HG03066 (cell line): ENCODE measurements at regions not wholly inside any gene's neighbourhood (a gene's known extent, or its start where the extent isn't known, plus 50 kb on each side); places are given as distances from the start of the nearest gene placed in this dataset.
"Not testable (repeated sequence)": the region's sequence is repeated elsewhere in the genome, so short reads cannot be mapped to it uniquely, and the experiment has no call there.

Experiments used
- ATAC-seq: cut with Tn5 transposase; IDR thresholded peaks from one replicate; pipeline ENCODE4 v1.9.1; 2021; ENCODE audit warnings: low read depth; ENCODE audit not compliant: unreplicated experiment

DNA sequence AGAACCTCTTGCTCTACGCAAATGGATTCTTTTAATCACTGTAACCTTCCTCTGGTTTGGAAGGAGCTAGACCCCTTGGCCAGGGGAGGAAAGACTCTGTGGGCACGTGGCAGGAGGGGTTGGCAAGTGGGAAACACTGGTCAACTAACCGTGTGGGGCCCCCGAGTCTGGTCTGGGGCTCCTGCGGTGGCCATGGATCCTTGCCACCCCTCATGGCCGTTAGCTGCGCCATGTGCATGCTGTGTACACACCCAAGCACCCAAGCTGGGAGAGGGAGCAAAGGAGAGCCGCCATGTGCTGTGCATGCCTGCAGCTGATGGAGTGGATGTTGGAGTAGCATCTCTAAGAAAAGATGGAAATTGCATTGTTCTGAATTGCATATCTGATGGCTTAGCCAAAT is 730.6 kb downstream of the FAM181B start:
- ATAC-seq, result no peak

DNA sequence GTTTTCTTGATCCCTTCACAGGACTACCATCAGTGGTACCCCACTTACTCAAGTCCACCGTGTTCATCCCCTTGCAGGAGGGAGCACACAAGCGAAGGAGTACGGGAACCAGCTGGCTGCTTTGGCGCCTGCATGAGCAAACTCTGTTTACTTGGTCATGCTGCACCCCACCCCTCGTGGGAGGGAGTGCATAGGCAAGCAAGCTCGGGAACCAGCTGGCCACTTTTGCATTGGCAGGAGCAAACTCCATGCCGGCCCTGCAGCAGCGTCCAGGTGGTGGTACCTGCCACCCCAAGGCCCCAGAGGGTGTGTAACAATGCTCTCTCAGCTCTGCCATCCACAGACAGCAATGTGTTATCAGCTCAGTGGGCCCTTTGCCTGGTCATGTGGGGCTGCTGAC is 737.8 kb downstream of the FAM181B start:
- no peak for ATAC-seq

DNA sequence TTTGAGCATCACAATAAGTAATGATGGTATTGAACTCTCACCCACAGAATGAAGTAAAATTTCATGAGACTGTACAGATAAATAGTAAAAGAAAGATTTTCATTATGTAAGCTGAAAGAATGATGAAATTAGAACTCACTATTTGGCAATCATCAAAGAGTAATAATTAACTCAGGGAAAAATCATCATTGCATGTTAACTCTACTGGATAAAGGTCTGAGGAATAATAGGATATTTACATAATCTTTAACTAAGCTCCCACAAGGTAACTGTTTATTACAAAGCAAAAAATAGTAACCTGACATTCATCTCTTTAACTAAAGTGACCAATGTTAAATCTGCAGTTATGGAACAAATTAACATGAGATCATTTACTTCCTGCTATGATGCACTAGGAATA is 739.9 kb downstream of the FAM181B start:
- no peak for ATAC-seq

DNA sequence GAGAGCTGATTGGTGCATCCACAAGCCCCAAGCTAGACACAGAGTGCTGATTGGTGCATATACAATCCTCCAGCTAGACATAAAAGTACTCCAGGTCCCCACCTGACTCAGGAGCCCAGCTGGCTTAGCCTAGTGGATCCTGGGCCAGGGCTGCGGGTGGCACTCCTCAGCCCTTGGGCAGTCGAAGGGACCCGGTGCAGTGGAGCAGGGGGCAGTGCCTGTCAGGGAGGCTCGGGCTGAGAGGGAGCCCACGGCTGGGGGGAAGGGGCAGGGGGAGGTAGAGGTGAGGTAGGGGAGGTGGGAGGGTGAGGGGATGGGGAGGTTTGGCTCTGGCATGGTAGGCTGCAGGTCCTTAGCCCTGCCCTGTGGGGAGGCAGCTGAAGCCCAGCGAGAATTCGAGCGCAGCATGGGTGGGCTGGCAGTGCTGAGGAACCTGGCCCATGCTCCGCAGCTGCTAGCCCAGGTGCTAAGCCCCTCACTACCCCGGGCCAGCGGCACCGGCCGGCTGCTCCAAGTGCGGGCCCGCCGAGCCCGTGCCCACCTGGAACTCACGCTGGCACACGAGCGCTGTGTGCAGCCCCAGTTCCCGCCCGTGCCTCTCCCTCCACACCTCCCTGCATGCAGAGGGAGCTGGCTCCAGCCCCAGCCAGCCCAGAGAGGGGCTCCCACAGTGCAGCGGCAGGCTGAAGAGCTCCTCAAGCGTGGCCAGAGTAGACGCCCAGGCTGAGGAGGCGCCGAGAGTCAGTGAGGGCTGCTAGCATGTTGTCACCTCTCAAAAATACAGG is 742.8 kb downstream of the FAM181B start:
- ATAC-seq, result no peak

DNA sequence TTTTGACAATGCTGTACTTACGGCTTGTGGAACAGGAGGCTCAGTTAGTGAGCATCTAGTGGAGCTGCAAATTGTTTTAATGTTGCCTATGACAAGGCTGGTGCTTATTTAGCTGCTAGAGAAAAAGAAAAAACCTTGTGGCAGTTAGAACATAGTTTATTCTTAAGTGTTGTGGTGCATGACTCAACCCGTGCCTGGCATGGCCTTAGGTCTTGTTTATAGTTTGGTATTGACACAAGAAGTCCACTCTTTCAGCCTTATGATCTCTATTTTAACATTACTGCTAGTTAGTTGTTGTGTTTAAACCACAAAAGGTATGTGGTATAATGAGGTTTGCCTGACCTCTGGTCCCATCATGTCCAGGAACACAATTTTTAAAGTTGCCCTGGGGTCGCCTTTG is 744.6 kb downstream of the FAM181B start:
- ATAC-seq, result no peak

DNA sequence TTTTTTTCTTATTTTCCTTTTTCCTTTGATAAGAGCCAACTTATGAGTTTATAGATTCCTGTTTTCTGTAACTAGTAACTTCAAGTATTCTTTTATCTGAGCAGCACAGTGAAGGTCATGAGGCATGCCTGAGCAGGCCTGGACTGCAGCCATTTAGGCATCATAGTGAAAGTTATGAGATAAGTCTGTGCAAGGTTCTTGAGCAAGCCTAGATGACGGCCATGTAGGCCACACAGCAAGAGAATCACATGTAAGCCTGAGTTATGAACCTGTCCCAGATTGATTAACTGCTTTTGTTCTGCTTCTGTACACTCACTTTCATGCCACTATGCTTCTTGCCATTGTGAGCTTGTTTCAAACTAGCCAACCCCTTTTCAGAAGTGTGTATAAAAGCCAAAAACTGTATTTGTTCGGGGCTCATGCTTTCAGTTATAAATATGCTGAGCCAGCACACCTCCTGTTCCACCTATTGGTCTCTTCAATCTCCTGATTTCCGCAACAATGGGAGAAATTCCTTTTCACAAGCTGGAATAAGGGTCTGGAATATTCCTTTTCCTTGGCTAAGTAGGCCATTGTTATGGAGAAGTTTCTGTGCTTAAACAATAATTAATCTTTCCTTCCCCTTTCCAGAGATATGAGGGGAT is 745.7 kb downstream of the FAM181B start:
- ATAC-seq, result peak; percentile 68

DNA sequence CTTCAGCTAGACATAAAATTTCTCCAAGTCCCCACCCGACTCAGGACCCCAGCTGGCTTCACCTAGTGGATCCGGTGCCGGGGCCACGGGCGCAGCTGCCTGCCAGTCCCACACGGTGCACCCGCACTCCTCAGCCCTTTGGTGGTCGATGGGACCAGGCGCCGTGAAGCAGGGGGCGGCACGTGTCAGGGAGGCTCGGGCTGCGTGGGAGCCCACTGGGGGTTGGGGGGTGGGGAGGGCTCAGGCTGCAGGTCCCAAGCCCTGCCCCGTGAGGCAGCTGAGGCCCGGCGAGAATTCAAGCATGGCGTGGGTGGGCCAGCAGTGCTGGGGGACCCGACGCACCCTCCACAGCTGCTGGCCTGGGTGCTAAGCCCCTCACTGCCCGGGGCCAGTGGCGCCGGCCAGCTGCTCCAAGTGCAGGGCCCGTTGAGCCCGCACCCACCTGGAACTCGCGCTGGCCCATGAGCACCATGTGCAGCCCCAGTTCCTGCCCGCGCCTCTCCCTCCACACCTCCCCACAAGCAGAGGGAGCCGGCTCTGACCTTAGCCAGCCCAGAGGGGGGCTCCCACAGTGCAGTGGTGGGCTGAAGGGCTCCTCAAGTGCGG is 747.0 kb downstream of the FAM181B start:
- no peak for ATAC-seq

DNA sequence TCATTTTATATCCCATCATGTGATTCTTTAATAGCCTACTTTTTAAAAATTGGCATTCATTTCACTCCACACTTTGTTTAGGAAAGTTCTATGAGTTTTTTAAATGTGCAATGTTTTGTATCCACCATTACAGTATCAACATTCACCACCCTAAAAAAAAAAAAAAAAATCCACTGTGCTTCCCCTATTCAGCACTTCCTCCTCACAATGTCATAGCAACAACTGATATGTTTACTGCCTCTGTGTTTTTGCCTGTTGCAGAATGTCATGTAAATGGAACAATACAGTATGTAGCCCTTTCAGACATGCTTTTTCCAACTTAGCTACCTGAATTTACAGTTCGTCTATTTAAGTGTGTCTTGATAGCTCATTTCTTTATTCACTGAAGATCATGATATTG is 754.2 kb downstream of the FAM181B start:
- no peak for ATAC-seq

DNA sequence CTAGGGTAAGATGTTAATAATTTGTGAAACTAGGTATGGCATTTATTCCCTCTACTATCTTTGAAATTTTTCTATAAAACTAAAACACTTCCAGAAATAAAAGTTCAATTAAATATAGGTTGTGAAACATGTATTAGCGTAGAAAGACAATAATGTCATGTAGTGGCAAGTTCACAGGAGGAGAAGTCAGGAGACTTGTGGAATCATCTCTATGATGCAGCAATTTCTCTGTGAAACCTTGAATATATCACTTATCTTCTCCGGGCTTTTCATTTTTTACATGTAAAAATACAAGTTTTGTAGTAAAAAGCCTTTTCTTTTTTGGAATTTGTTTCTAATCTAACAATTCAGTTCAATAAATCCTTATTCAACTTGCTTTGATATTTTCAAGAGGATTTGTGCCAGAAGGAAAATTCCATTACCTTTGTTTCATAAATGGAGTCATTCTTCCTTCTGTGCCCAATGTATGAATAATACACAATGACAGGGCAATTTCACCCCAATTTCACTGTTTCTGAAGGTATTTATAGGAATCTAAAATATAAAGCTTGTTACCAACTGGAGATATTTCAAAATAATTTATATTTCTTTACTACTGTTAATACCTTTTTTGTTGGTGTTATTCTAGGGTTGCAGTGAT is 758.3 kb downstream of the FAM181B start:
- no peak for ATAC-seq

DNA sequence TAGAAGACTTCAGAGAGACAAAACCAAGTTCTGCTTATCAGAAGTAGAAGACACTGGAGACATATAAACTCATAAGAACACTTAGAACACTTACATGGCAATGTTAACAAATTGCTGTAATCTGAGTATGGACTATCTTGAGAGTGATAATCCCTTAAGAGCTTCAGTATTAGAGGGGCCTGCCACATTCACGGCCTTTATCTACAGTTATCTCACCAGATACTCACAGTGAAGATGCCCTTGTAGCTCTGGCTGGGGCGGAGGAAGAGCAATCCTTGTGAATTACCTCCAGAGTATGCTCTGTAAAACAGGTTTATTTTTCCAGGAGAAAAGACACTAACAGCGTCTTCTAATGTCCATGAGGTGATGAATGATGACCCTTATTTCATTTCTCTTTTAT is 762.8 kb downstream of the FAM181B start:
- ATAC-seq, result no peak

DNA sequence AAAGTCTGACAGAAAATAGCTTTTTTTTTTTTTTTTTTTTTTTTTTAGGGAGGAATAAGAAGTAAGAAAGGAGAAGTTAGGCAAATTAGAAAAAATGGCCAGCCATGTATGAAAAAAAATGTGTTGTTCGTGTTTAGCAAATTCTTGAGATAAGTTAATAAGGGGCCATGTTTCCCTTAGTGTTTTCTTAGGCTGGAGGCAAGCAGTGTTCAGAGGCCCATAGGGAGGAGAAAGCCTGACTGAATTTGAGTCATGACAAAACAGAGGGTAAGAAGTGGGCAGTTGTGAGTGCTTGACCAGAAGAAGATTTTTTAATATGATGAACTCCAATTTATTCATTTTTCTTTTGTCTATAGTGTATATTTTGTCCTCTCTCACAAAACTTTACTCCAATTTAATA is 766.4 kb downstream of the FAM181B start:
- no peak for ATAC-seq

DNA sequence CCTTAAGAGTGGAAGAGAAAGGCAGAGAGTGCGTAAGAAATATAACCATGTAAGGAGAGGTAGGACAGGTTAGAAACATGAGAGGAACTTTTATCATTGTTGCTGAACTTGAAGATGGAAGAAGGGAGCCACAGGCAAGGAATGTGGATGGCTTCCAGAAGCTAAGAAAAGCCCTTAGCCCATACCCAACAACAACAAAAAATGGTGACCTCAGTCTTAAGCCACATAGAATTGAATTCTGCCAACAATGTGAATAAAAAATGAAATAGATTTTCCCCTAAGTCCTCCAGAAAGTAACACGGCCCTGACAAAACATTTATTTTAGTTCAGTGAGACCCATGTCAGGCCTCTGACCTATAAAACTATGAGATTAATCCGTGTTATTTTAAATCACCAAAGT is 767.3 kb downstream of the FAM181B start:
- ATAC-seq, result no peak

DNA sequence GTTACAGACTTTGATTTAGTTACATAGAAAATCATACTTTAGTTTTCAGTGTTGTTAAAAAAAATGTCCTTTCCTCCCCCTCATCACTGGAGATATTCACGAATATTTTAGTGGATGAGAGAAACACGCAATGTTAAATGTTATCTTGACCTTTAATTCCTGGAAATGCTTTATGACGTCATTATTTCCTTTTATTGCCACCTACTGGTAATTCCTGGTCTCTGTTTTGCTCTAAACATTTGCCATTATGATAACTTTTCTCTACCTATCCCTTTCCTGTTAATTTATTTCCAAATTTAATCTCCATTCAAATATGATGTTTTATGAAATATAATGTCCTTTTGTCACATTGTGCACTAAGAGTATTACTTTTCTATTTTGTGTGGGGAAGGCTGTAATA is 770.6 kb downstream of the FAM181B start:
- peak; percentile 63 for ATAC-seq

DNA sequence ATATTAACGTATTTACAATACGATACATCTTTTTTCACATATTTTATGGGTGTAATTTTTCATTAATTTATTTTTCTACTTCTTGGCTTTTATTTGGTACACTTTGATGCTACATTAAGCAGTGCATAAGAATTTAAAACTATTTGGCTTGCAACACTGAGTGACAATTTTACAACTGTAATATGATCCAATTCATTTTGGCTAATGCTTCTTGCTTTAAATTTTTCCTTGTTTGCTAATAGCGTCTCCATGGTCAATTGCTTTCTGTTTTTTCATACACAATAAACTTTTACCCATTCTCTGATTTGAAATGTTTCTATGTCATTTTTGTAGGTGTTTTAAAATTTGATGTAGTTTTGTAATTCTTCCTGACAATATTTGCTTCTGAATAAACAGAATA is 773.2 kb downstream of the FAM181B start:
- no peak for ATAC-seq

DNA sequence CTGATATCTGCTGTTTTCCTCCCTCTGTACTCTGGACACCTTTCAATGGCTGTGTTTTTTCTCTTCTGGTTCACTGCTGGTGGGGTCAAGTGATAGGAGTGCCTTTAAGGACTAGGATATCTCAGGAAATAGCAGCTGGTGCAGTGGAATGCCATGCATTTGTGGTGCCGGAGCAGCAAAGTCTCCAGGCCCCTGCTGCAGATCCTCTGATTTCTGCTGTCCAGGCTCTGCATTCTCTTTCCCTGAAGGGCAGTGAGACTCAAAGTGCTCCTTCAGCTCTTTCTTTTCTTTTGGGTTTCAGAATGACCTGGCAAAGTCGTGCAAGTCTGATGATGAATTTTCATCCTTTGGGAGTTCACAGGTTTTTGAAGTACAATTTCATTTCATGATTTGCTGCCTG is 774.3 kb downstream of the FAM181B start:
- ATAC-seq, result no peak

DNA sequence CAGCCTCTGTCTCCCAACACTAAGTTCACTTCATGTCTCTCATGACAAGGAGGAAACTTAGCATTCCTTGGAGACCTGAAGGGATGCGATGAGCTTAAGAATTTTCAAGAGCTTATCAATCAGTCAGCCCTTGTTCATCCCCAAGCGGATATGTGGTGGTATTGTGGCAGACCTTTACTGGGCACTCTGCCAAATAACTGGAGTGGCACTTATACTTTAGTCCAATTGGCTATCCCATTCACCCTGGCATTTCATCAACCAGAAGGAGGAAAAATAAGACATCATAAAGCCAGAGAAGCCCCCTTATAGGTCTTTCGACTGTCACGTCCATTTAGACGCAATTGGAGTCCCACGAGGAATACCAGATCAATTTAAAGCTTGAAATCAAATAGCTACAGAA is 779.4 kb downstream of the FAM181B start:
- ATAC-seq, result not testable (repeated sequence)

DNA sequence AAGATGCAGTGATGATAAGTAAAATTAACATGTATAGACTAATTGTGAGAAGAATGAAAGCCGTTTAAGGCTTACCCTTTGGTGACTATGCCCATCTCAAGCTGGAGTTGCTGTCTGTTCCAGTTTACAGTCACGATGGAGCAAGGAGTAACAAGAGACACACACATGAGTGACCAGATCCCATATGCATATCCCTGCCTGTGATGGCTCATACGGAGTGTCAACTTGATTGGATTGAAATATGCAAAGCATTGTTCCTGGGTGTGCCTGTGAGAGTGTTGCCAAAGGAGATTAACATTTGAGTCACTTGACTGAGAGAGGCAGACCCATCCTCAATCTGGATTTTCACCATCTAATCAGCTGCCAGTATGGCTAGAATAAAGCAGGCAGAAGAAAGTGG is 786.8 kb downstream of the FAM181B start:
- no peak for ATAC-seq

DNA sequence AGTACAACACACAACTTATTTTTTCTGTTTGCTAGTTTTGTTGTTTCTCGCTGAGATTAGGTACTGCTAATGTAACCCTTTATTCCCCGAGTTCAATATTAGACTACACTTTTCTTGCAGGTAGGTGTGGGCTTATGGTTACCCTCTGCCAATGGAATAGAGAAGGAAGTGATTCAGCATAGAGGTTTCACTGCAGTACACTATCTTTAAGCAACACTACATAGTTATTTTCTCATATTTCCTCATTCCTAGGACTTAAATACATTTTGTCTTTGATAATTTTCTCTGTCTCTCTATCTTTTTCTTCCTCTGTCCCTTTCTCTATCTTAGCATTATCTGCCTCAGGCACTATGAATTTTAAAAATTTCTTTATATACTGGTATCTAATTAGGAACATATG is 791.0 kb downstream of the FAM181B start:
- ATAC-seq, result no peak

DNA sequence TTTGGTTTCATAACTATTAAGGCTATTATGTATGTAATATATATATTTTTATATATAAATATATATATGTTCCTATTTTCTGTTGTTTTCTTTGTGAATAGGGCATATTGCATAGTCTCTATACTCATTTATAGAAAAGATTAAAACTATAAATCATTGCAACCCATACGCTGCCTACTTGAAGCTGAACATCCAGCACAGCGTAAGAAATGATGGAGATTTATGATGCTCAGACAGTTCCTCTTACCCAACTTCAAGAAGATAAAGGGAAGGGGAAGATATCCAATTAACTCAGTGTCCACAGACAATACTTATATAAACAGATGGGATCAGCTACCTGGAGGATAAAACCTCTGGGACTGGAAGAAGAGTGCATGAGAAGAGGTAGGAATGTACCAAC is 791.7 kb downstream of the FAM181B start:
- no peak for ATAC-seq

DNA sequence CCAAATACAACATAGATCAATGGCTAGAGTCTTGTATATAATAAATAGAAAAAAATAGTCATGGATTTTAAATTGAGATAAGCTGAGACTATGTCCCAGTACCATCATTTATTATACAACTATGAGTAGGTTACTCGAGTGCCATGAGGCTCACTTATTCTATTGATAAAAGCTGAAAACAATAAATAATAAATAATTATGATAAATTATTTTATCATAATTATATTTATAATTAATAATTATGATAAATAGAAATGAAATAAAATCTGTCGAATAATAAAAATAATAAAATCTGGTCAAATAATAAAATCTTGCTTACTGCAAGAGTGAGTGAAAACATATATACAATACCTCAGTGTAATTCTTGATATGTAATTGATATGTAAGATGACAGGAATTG is 801.4 kb downstream of the FAM181B start:
- no peak for ATAC-seq

DNA sequence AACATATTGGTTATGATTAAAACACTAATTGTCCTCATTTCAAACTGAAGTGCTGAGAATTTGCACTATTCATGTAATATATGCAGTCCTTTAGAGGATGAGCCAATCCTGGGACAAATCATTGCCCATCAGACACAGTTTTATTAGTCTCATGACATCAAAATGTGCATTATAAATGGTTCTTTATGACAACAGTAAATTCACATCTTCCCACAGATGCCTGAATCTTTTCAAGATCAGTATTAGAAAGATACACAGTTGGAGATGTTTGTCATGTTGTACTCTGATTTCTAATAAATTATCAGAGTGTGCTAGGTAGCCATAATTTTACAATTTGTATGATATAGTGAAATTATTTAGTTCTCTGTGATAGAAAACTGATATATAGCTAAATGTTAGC is 813.5 kb downstream of the FAM181B start:
- no peak for ATAC-seq

DNA sequence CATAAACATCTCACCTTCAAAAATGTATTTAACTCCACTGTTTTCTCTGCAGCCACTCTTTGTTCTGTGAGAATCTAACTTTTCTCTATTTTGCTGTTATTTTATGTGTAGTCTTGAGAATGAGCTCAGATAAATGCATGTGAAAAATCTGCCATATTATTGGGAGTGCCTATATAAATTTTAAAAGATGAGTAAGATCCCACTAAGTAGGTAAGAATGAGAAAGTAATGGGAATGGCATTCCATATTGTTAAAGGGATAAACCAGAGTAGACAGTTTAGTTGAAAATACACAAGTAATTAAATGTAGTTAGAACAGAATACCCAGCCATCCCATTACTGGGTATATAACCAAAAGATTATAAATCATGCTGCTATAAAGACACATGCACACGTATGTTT is 817.2 kb downstream of the FAM181B start:
- ATAC-seq, result no peak
